ENCODE measurements at regions not wholly inside any gene's neighbourhood (a gene's known extent, or its start where the extent isn't known, plus 50 kb on each side); places are given as distances from the start of the nearest gene placed in this dataset.

DNA sequence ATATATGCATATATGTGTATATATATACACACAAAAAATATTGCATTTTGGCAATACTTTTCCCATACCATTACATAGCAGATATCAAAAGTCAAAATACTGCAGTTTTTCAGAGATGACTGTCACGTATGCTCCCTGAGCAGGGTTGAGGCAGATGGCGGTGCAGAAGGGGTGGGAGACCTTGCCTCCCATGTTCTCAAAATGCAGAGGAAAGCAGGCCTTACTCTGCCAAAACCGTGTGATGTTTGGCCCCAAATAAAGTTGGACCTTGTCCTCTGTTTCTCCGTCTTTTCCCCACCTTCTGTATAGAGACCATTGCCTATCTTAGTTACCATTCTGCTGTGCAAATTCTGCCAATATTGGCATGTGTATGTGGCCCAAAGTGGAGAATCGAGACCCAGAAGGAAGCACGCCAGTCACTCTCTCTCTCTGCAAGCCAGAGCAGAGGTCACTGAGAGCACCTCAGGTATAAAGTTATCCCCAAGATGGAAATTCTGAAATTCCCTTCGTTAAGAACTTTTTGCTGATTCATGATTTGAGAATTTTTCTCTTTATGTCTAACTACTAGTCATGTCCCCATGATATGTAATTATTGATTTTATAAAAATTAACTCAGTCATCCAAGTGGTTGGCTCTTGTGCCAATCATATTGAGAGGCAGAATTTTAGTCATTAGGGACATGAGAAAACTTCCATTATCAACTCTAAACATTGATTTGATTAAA is 898.8 kb downstream of the EPHA4 start:
- Histone ChIP-seq H3K79me2 (ENCODE audit: insufficient read depth, low read length) (no peaks in the 10 kb centered on the region), H3K27me3 (ENCODE audit: insufficient read depth, low read length, poor library complexity, severe bottlenecking) (no peaks in the 10 kb centered on the region), H3K4me3 (ENCODE audit: low read length, poor library complexity, severe bottlenecking) (no peak overlapping the region), H4K20me1 (ENCODE audit: insufficient read depth, low read length, poor library complexity, severe bottlenecking) (no peaks in the 10 kb centered on the region), H3K4me1 (ENCODE audit: insufficient read depth, low read length, poor library complexity, severe bottlenecking) (no peaks in the 10 kb centered on the region), H2AFZ (ENCODE audit: low read length) (no peak overlapping the region), H3K4me2 (ENCODE audit: low read depth, low read length, poor library complexity, severe bottlenecking) (no peak overlapping the region), H3K9me3 (ENCODE audit: insufficient read depth, low read depth, low read length) (no peaks in the 10 kb centered on the region), H3K9me2 (replicated peaks; ENCODE audit: low read depth, low read length) (no peaks in the 10 kb centered on the region), H3K9ac (ENCODE audit: low read depth, low read length, poor library complexity, severe bottlenecking) (no peak overlapping the region), H3F3A (ENCODE audit: low read depth) (no peaks in the 10 kb centered on the region), H3K36me3 (ENCODE audit: insufficient read depth, low read length) (no peaks in the 10 kb centered on the region)
- TF ChIP-seq, protein P1, sequence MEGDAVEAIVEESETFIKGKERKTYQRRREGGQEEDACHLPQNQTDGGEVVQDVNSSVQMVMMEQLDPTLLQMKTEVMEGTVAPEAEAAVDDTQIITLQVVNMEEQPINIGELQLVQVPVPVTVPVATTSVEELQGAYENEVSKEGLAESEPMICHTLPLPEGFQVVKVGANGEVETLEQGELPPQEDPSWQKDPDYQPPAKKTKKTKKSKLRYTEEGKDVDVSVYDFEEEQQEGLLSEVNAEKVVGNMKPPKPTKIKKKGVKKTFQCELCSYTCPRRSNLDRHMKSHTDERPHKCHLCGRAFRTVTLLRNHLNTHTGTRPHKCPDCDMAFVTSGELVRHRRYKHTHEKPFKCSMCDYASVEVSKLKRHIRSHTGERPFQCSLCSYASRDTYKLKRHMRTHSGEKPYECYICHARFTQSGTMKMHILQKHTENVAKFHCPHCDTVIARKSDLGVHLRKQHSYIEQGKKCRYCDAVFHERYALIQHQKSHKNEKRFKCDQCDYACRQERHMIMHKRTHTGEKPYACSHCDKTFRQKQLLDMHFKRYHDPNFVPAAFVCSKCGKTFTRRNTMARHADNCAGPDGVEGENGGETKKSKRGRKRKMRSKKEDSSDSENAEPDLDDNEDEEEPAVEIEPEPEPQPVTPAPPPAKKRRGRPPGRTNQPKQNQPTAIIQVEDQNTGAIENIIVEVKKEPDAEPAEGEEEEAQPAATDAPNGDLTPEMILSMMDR (conservative IDR thresholded peaks at IDR 0.05; ENCODE audit: low read length), result no peak
- no peak for TF ChIP-seq EZH2phosphoT487 (IDR thresholded peaks at IDR 0.05; ENCODE audit: borderline replicate concordance)

DNA sequence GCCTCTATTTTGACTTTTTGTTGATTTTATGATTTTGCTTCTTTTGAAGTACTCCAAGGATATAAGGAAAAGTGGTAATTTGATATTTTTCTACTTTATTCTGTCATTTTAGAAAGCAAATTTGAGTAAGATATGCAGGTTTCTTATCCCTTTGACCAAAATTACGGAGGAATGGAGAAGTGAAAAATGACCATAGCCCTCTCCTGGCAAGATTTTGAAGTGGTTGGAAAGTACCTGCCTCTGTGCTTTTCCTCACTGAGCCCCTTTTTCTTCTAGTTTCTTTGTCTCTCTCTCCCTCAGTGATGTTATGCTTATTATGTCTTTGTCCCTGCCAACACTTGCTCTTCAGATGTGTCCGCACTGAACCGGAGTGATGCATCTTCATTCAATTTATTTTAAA is 898.1 kb downstream of the EPHA4 start:
- Histone ChIP-seq H3K9me2 (replicated peaks; ENCODE audit: low read depth, low read length) (no peaks in the 10 kb centered on the region), H3K79me2 (ENCODE audit: insufficient read depth, low read length) (no peaks in the 10 kb centered on the region), H3F3A (ENCODE audit: low read depth) (no peaks in the 10 kb centered on the region), H4K20me1 (ENCODE audit: insufficient read depth, low read length, poor library complexity, severe bottlenecking) (no peaks in the 10 kb centered on the region), H3K4me2 (ENCODE audit: low read depth, low read length, poor library complexity, severe bottlenecking) (no peak overlapping the region), H3K4me3 (ENCODE audit: low read length, poor library complexity, severe bottlenecking) (no peak overlapping the region), H3K36me3 (ENCODE audit: insufficient read depth, low read length) (no peaks in the 10 kb centered on the region), H3K4me1 (ENCODE audit: insufficient read depth, low read length, poor library complexity, severe bottlenecking) (no peaks in the 10 kb centered on the region), H3K9me3 (ENCODE audit: insufficient read depth, low read depth, low read length) (no peaks in the 10 kb centered on the region), H3K27me3 (ENCODE audit: insufficient read depth, low read length, poor library complexity, severe bottlenecking) (no peaks in the 10 kb centered on the region), H3K9ac (ENCODE audit: low read depth, low read length, poor library complexity, severe bottlenecking) (no peak overlapping the region), H2AFZ (ENCODE audit: low read length) (no peak overlapping the region)
- no peak for TF ChIP-seq EZH2phosphoT487 (IDR thresholded peaks at IDR 0.05; ENCODE audit: borderline replicate concordance)
- TF ChIP-seq, protein P1 (conservative IDR thresholded peaks at IDR 0.05; ENCODE audit: low read length), result no peak

DNA sequence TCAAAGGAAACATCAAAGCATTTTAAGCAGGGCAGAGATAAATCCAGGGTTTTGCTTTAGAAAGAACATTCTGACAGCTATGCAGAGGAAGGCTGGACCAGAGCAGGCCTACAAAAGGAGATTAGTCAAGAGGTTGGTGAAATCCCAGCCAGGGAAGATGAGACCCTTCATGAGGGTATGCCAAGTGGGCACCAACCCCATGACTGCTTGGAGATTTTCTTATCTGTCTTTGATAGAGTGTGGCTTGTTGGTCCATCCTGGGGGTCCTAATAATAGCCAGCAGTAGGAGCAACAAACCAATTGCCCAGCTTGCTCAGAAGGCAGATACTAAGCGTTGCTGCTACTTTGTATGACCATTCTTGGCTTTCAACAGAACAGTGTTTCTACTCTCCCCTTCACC is 895.4 kb downstream of the EPHA4 start:
- Histone ChIP-seq H3K27me3 (ENCODE audit: insufficient read depth, low read length, poor library complexity, severe bottlenecking) (no peaks in the 10 kb centered on the region), H3F3A (ENCODE audit: low read depth) (no peaks in the 10 kb centered on the region), H3K4me3 (ENCODE audit: low read length, poor library complexity, severe bottlenecking) (no peak overlapping the region), H3K9me2 (replicated peaks; ENCODE audit: low read depth, low read length) (no peaks in the 10 kb centered on the region), H2AFZ (ENCODE audit: low read length) (no peak overlapping the region), H3K9ac (ENCODE audit: low read depth, low read length, poor library complexity, severe bottlenecking) (no peak overlapping the region), H3K79me2 (ENCODE audit: insufficient read depth, low read length) (no peaks in the 10 kb centered on the region), H3K4me1 (ENCODE audit: insufficient read depth, low read length, poor library complexity, severe bottlenecking) (no peaks in the 10 kb centered on the region), H3K36me3 (ENCODE audit: insufficient read depth, low read length) (no peaks in the 10 kb centered on the region), H3K4me2 (ENCODE audit: low read depth, low read length, poor library complexity, severe bottlenecking) (no peak overlapping the region), H4K20me1 (ENCODE audit: insufficient read depth, low read length, poor library complexity, severe bottlenecking) (no peaks in the 10 kb centered on the region), H3K9me3 (ENCODE audit: insufficient read depth, low read depth, low read length) (no peaks in the 10 kb centered on the region)
- no peak for TF ChIP-seq EZH2phosphoT487 (IDR thresholded peaks at IDR 0.05; ENCODE audit: borderline replicate concordance)
- TF ChIP-seq, protein P1 (conservative IDR thresholded peaks at IDR 0.05; ENCODE audit: low read length), result no peak

Data from Loucy (cell line).